Adrenal gland (tissue), 5 donors: ENCODE measurements at regions not wholly inside any gene's neighbourhood (a gene's known extent, or its start where the extent isn't known, plus 50 kb on each side); places are given as distances from the start of the nearest gene placed in this dataset.

ENCODE experiments used
- CTCF ChIP-seq, 6 experiments: fragments of 450-650 bp in 4 of 6; fragments of 200-600 bp in 2 of 6; sonication (generic) in 1 of 6; IDR thresholded peaks; 1 replicate in 5 of 6; 2 replicates in 1 of 6; pipeline versions ENCODE4 v1.5.1 to v1.8.0; 2016 to 2021; ENCODE audit warnings: antibody characterized with exemption in 6 of 6, mild to moderate bottlenecking in 2 of 6, moderate library complexity in 1 of 6
- POLR2A ChIP-seq, 2 donors: fragments of 450-650 bp; IDR thresholded peaks; one replicate each; pipeline ENCODE4 v1.6.1; 2017; ENCODE audit warnings: antibody characterized with exemption in 2 of 2, mild to moderate bottlenecking in 2 of 2, moderate library complexity in 1 of 2
- donor health status: DM: no; HTN: no; CAD: no.

GRCh38 chr9:106487266-106487665 lies 375.7 kb upstream of the ZNF462 start:
- TF ChIP-seq POLR2A (IDR thresholded peaks at IDR 0.05) (no peak), CTCF (IDR thresholded peaks at IDR 0.05) (no peak)
